Activated CD4-positive, CD25-positive, alpha-beta regulatory T cell treated with anti-CD3 and anti-CD28 coated beads, Interleukin-2, amount 50 U/mL, for 24 hours (primary cell): ENCODE measurements at regions not wholly inside any gene's neighbourhood (a gene's known extent, or its start where the extent isn't known, plus 50 kb on each side); places are given as distances from the start of the nearest gene placed in this dataset.

Experiments used
- ATAC-seq, 2 donors: fragments of 150-1000 bp; cut with Tn5 transposase; one replicate each; pipeline ENCODE4 v1.10.0; 2021; ENCODE audit warnings: mild to moderate bottlenecking in 1 of 2, moderate library complexity in 1 of 2

DNA sequence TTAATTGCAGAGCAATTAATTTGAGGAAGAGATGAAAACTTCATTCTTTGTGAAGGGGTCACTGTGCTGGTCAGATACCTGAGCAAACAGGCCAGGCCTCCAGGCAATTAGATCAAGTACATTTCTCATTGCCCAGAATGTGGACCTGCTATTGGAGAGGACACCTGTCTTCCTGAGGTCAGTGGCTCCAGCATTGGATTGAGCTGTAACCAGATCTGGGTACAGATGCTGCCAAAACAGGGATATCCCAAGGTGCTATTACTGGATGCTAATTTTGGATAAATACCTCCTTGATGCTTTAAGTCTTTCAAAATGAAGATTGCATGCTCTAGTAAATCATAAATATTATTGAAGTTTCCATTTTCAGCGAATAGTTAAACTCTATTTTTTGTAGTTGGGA, 131.5 kb downstream of the FAM161A start:
- ATAC-seq: no peak

DNA sequence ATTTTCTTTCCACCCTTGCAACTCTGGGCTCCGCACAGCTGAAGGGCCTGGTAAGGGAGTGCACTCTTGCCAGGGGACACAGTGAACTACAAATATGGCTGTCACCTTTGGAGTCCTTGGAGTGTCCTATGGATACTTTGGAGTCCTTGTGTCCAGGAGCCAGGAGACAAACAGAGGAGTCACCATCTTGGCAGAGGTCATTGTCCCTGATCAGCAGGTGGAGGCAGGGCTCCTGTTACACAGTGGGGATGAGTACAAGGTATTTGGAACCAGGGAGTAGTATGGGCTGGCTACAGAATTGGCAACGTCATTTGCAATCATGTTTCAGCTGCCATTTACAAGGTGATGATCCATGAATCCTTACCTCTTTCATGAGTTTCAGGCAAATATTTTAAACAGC, 132.5 kb downstream of the FAM161A start:
- no peak for ATAC-seq

DNA sequence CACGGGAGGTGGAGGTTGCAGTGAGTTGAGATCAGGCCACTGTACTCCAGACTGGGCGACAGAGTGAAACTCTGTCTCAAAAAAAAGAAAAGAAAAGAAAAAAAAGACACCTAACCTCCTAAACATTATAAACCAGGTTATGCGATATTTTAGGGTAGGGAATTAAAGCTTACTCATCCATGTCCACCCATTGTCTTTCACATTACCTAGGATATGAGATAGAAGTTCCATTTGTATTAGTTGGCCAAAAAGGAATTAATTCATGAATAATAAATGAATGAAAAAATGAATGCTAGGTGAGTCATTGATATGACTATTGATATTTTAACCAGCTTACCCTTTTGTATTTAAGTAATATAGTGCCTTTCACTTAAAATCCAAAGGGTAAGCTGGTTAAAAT, 132.9 kb downstream of the FAM161A start:
- no peak for ATAC-seq

DNA sequence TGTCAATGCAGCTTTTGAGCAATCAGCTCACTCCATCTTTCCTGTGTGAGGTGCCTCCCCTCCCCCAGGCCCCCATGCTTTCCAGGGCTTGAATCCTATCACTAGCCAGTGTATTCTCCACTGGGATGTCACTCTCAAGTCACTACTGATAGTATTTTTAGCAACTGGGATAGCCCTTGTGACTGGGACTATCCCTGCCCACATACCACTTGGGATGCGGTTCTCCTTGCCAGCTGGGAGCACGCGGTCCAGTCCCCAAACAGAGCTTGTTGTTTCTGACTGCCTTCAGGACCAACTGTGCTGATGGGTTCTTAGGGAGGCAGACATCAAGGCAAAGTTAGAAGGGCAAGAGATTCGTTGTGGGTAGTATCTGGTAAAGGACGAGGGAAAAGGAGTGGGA, 134.9 kb downstream of the FAM161A start:
- ATAC-seq: no peak

DNA sequence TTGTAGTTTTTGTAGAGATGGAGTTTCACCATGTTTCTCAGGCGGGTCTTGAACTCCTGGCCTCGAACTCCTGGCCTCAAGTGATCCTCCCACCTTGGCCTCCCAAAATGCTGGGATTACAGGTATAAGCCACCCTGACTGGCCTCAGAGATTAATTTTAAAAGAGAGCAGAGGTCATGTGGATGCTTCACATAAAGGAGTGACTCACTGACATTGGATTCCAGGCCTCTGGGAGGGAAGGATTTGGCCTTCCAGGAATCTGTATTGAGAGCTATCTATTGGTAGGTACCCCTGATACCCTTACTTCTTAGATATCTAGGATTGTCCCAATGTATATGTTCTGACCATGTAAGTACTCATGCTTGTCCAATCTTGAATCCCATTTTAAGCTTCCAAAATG, 138.4 kb downstream of the FAM161A start:
- no peak for ATAC-seq

DNA sequence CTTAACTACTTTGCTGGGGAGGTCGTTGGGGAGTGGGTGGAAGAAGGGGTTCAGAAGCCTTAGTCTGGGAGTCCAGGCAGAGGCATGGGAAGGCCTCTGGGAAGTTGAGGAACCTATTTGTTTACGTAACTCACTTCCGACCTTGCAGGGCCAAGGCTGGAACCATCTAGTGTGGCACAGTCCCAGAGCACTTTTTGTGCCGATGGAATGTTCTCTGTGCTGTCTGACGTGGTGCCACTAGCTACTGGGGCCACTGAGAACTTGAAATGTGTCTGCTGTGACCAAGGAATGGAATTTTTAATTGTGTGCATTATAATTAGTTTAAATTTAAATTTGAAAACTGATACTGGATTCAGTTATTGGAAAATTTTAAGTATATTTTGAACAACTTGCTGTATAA, 139.7 kb downstream of the FAM161A start:
- no peak for ATAC-seq

DNA sequence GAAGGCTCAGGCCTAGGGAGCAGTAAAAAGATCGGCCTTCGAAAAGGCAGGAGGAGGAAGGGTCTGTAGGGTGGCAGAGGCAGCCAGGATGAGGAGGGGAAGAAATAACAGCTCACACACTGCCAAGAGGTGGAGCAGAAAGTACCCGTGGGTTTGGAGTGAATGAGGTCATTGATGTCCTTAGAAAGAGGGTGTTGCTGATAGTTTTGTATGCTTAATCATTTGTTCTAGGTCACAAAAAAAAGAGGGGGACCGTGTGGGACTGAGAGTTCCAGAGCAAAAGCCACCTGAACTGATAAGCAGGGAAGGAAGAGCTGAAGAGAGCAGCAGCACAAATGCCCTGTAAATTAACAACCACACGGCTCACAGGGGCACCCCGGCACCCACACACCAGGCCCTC, 140.4 kb downstream of the FAM161A start:
- ATAC-seq: no peak

DNA sequence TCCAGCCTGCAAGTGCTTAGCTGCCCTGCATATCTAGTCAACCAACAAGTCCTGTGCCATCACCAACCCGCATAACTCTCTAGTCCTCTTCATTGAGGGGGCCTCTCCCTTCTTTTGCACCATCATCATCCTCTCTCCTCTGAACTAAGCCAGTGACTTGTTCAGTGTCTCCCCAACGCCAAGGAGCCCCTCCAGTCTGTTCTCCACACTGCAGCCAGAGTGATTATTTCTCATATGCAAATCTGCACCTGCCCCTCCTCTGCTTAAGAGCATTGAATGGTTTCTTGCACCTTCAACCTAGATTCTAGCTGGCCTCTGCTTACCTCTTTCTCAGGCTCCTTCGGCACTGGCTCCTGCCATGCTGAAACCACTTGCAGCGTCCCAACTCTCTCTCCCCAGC, 141.8 kb downstream of the FAM161A start:
- ATAC-seq: no peak

DNA sequence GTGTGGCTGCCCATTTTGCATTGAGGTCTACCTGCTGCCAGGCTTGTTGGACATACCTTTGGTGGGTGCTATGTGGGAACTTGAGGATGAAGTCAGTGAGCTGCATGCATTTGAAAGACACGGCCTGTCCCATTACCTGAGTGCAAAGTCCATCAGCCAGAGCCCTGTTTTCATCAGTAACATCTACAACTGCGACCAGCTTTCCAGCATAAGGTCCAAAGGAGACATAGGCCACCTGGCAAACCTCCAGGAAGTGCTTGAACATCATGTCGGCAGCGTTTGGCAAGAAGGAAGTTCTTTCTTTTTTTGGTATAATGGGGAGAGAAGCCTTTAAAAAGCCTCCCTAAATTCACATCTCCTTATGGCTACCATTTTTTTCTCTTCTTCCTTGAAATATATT, 143.1 kb downstream of the FAM161A start:
- no peak for ATAC-seq

DNA sequence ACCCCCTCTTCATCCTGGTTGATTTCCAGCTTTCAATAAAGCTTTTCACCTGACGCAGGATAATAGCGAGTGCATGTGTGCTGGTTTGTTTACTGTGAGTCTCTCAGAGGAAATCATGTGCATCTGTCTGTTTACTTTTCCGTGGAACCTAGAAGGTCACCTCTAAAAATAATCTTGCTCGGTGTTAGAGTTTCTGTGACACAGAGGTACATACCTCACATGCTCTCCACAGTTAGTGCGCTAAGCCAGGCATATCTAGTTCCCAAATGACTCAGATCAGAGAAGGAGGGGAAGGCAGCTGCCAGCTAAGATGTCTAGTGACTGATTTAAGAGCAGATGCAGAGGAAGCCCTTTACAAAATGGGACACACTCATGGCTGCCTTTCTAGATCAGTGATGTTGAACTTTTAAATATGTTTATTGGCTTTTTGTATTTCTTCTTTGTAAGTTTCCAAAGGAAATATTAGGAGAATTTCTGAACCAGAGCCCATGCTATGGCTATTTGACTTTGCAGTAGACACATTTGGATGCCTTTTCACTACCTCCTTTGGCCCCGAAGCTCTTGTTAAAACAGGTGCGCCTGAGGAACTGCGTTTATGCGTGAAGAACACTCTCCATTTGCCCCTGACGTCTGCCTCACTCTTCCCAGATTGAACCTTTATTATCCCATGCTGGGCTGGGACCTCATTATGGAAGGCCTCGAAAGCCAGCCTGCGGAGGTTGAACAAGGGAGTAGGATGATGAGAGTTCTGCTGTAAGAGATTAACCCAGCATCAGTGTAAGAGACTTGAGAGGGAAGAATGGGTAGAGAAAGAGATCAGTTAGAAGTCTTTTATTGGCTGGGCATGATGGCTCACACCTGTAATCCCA, 145.6 kb downstream of the FAM161A start:
- peak; percentile 97 to 99 for ATAC-seq

DNA sequence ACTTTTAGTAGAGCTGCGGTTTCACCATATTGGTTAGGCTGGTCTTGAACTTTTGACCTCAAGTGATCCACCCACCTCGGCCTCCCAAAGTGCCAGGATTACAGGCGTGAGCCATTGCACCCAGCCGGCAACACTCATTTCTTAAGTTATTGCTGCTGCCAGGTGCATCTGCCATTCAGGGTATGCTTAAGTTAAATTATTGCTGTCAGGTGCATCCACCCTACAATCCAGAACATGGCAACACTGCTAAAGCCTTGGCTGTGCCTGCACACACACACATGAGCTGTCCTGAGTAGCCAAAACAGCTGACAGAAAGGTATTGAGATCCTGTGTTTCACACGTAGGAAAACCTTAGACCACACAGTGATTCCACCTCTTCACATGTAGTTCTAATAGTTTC, 148.2 kb downstream of the FAM161A start:
- ATAC-seq: no peak

DNA sequence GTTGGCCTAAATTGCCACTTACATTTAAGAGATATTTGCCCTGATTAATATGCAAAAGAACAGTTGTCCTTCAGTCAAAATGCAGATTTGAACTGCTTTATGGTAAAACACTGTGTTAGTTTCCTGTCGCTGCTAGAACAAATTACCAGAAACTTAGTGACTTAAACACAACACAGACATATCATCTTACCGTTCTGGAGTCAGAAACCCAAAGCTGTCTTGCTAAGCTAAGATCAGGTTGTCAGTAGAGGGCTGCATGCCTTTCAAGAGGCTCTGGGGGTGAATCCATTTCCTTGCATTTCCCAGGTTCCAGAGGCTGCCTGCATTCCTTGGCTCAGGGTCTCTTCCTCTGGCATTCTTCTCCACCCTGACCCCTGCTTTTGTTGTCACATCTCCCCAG, 149.5 kb downstream of the FAM161A start:
- no peak for ATAC-seq

DNA sequence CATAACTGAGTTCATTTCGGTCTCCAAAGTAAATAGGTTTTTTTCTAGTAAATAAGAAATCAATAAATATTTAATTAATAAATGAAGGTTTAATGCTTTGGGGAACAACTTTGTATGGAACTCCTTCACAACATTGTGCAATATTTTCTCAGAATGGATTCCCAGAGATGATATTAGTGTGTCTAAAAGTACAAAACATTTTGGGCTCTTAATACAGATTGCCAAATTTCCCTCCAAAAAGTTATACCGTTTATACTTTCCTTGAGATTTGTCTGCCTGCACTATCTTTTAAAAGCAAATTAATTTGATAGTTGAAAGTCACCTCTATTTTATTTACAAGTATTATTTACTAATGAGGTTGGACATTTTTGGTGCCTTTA, 151.8 kb downstream of the FAM161A start:
- no peak for ATAC-seq

DNA sequence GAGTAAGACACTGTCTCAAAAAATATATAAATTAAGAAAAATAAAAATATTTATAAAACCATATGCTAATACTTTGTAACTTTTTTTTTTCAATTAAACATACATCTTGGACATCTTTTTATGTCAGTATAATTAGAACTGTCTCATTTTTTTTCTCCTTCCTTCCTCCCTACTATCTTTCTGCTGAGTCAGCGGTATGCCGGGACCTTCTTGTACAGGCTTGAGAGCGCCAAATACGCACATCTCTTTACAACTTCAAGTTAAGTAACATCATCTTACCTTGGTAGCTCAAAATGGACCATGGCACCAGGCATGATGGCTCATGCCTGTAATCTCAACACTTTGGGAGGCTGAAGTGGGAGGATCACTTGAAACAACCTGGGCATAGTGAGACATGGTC, 153.4 kb downstream of the FAM161A start:
- ATAC-seq: no peak

DNA sequence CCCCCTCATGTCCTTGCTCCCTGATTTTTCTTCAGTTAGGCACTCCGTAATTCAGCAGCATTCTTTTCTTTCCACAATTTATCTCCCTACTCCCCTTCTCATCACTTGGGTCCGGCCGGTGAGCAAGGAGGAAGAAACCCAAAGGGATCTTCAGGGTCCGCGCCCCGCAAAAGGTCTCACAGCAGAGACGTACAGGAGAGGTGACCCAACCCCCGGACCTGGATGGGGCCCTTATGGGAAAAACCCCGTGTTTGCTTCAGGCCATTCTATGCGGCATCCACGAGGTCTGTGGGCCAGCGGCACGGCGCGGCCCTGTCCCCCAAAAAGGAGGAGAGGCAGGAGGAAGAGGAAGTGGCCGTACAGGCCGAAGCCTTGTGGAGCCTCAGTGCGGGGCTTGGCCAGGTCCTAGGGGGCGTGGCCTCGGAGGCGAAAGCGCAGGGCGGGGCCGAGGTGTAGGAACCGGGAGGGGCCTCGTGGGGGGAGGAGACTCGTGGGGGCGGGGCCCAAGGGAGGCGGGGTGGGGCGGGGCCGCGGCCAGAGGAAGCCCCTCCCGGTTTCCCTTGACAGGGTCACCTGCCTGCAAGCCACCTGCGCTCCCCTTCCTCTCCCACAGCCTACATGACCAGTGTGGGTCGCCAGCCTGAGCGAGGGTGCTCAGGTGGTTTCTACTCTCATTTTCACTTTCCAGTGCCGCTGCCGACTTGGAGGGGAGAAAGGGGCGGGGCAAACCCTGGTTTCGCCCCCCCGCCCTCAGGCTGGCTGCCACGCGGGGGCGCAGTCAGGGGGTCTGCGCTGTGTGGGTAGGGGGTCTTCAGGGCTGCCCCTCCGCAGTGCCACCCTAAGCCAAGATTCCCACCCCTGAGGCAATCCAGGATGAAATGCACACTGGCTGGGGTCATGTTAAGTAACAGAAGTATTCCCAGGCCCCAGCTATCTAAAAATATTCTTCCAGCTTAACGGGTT, 156.4 kb upstream of the XPO1 start:
- ATAC-seq: peak; percentile 90

DNA sequence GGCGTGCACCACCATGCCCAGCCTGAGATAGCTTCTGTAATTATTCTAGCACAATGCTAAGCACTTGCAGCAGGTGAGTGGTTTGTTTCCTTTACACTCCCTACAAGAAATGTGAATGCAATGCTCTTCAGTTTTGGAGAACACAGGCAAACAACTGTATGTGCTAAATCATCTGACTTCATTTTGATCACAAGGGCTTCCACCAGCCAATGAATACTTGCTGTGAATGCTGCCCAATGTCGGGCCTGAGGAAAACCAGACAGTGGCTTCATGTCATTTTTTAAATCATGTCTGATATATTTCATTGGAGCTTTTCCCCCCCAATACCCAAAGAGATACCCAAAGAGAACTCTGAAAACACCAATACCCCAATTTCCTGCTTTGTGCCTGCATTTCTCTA, 155.6 kb upstream of the XPO1 start:
- ATAC-seq: no peak

DNA sequence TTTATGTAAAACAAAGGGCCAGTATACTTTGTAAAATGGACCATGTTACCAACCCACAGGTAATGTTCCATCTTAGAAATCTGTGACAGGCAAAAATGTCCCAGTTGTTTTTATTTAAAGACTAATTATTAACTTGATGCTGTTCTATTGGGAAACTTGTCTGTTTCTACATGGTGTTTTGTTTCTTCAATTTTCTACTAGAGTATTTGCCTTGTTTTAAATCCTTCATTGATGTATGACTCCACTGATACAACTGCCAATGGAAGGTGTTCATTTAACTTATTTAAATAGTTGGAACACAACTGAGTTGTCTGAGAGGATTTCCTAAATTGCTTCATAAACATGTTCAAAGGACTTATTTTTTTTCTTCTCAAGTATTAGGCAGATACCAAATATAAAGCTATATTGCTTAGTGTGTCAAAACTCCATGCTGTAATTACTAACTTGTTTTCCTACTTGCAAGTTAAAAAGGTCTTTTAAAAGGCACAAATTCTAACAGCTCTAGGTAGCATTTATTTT, 152.0 kb upstream of the XPO1 start:
- ATAC-seq: no peak

DNA sequence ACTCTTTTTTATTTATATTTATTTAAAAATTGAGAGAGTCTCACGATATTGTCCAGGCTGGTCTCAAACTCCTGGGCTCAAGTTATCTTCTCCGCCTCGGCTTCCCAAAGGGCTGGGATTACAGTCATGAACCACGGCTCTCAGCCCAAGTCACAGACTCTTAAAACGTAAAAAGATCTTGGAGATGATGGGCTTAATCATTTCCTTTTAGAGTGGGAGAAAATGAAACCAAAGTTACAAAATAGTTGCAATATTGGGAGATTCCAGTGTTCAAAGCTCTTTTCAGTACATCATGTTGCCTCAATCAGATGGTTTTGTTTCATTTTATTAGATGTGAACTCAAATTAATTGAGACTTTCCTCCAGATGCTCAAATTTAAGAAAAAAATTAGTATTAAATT, 151.4 kb upstream of the XPO1 start:
- no peak for ATAC-seq

DNA sequence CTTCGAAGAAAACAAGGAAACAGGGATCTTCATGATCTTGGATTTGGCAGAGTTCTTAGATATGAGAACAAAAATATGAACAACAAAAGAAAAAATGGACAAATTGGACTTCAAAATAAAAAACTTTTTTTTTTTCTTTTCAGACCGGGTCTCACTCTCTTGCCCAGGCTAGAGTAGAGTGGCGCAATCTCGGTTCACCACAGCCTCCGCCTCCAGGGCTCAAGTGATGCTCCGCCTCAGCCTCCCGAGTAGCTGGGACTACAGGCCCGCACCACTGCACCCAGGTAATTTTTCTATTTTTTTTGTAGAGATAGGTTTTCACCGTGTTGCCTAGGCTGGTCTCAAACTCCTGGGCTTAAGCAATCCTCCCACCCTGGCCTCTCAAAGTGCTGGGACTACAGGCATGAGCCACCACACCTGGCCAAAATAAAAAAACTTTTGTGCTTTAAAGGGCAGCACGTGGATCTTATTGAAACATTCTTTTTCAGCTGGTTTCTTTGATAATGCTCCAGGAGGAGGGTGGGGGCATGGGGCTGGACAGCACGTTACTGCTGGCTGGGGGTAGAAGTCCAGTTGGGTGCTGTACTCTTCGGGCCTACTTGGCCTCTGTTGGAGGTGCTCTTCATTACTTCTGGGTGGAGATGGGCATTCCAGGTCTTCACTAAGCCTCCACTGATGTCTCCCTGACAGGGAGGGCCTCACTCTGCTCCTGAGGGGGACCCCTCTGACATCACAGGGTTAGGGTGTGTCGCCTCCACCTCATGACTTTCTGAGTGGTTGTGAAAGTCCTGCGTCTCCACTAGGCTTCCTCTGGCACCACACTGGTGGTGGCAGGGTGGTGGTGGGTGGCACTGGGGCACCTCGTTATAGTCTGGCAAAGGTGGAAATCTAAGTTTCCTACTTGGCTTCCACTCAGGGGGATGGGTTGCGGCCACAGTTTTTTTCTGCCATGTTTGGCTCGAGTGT, 150.5 kb upstream of the XPO1 start:
- no peak for ATAC-seq

DNA sequence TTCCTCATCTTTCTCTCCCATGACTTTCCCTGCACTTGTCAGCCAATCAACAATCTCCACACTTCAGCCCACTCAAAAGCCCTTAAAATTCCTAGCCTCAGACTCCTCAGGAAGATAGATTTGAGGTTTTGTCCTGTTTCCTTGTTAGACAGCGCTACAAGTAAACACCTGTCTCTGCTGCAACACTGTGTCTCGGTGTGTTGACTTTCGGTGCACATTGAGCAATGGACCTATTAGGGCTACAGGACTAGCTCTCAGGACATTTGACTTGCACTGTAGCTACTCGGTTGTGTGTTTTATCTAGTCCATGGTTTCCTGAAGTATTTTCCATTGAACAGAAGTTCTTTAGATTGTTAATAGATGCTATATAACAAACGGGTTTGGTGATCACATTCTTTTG, 140.9 kb upstream of the XPO1 start:
- ATAC-seq: no peak

DNA sequence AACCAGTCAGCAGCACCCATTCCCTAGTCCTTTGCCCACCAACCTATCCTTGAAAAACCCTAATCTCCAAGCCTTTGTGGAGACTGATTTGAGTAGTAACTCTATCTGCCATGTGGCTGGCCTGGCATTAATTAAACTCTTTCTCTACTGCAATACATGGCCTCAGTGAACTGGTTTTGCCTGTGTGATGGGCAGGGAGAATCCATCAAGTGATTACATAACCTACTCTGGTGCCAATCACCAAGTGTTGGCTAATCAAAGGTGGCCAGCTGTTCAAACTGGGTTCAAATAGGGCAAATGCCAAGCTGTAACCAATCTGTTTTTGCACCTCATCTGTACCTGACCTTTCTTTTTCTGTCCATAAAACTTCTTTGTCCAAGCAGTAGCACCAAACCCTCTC, 139.8 kb upstream of the XPO1 start:
- ATAC-seq: no peak

DNA sequence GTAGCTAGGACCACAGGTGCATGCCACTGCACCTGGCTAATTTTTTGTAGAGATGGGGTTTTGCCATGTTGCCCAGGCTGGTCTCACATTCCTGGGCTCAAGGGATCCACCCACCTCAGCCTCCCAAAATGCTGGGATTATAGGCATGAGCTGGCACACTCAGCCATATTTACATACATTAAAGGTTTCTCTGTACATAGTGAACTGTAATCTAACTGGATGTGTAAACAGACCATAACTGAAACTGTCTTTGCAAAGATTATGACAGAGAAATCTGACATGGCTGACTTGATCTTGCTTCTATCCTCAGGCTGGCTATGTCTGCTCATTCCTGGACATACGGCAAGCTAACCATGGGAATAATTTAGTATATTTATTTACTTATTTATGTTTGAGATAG, 139.2 kb upstream of the XPO1 start:
- ATAC-seq: no peak

DNA sequence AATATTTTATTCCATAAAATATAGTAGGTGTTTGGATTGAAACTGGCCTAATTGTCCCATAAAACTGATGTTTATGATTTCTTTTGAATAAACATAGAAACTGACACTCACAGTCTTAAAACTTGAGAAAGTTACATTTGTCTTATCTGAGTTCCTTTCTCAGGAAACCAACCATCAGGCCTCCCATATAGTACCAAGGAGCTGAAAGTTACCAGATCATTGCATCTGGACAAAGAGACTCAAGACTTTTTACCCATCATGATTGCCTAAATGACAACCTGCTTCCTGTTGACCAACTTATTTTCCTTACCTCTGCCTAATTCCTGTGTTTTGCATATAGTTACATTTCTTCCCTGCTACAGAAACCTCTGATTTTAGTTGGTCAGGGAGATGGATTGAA, 137.0 kb upstream of the XPO1 start:
- ATAC-seq: no peak
